GM18867 (cell line): ENCODE measurements at regions not wholly inside any gene's neighbourhood (a gene's known extent, or its start where the extent isn't known, plus 50 kb on each side); places are given as distances from the start of the nearest gene placed in this dataset.

Experiments
- ATAC-seq: cut with Tn5 transposase; IDR thresholded peaks from one replicate; pipeline ENCODE4 v1.9.1; 2021; ENCODE audit warnings: mild to moderate bottlenecking, moderate library complexity; ENCODE audit not compliant: unreplicated experiment

DNA sequence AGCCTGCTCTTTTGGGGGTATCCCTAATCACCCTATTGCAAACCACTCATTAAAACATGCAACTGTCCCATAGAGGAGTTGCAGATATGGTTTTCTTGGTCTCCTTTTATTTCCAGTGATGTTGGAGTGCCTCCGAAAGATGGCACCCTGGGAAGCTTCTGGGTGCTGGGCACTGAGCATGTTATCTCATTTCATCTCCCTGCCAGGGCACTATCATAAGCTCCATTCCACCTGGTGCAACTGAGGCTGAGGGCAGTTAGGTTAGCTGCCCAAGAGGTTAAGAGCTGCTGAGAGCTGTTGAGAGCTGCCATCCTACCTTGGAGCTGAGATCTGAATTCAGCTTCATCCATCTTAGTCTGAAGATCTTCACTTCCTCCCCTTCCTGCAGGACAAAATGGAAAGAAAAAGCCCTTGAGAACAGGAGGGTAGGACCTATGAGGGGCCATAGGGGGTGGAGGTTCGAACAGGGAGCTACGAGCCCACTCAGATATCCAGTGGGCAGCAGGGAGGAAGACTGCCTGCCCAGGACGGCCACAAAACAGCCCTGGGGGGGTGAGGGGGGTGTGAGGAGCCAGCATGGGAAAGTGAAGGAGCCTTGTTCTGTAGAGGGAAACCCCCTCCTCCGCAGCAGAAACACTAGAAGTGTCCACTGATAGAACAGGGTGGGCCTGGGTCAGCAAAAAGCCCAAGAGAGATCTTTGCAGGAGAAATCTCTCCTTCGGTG lies 202.5 kb downstream of the ZFP36L2 start:
- ATAC-seq = no peak

- ATAC-seq = no peak
These were observed 203.5 kb downstream of the ZFP36L2 start for GRCh38 chr2:43022896-43023295.

DNA sequence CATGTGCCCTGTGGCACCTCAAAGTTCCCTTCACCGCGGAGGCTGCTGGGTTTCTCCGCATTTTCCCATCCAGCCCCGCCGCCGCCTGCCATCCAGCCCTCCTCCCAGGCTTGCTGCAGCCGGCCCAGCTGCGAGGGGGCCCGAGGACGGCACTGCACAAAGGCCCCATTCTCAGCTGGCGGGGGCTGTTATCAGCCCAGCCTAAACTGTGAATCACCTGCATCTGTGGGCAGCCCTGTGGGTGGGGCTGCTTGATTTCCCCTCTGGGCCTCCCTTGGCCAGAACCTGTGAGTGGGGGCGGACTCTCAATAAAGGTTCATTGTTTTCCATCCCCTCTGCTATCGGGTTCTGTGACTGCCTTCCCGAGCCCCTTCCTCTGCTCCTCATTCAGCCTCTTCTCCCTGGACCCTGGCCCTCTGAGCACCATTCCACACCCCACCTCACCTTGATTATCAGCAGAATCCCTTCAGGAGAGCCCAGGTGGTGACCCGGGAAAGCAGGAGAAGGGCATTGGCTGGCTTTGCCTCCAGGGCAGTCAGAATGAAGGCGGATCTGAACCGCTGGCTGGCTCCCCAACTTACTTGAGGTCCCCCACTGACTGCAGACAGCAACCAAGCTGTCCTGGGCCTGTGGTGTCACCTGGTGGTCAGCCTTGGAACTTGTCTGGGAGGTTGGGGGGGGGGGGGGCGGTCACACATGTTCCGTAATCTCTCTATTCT lies 204.5 kb downstream of the ZFP36L2 start:
- no peak for ATAC-seq

- no peak for ATAC-seq
These were observed 205.3 kb downstream of the ZFP36L2 start for GRCh38 chr2:43020990-43021669.

DNA sequence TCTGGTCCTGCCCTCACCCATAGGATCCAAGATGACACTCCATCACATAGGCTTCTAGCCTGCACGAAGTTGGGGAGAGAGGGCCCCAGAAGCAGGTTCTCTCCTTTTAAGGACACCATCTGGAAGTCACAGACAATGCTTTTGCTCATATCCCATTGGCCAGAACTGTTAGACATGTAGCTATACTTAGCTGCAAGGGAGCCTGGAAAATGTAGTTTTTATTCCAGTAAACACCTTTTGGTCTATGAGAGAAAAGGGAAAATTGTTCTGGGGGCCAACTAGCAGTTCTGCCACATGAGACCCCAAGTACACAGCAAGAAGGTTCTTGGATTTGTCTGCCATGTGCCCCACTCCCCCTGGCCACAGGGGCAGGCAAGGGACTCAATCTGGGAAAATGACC lies 206.1 kb downstream of the ZFP36L2 start:
- ATAC-seq = no peak

DNA sequence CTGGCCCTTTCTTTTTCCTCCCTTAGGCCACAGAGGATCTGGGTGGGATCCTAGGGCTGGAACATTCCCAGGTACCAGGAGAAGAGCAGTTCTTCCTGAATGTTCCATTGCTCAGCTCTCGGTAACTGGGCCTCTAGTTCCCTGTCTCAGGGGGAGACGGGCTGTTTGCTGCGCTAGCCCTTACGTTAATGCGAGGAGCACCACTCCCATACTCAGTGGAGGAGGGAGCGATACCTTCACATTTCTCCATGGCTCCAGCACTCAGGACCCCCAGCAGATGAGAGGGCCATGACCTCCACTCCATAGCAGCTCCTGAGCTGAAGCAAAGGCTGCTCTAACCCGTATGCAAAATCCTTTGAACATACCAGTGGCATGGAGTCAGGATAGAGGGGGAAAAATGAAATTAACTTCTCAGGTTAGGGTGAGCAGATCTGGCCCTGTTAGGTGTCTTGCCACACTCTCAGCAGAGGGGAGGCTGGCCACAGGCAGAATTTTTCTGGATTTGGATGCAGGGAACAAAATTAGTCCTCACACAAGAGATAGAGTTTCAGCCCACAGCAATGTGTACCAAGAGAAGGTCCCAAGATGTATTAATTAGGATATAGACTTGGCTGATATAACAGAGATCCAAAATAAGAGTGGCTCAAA lies 206.7 kb downstream of the ZFP36L2 start:
- no peak for ATAC-seq

- ATAC-seq = no peak
These were observed 207.4 kb downstream of the ZFP36L2 start for GRCh38 chr2:43019025-43019367.

DNA sequence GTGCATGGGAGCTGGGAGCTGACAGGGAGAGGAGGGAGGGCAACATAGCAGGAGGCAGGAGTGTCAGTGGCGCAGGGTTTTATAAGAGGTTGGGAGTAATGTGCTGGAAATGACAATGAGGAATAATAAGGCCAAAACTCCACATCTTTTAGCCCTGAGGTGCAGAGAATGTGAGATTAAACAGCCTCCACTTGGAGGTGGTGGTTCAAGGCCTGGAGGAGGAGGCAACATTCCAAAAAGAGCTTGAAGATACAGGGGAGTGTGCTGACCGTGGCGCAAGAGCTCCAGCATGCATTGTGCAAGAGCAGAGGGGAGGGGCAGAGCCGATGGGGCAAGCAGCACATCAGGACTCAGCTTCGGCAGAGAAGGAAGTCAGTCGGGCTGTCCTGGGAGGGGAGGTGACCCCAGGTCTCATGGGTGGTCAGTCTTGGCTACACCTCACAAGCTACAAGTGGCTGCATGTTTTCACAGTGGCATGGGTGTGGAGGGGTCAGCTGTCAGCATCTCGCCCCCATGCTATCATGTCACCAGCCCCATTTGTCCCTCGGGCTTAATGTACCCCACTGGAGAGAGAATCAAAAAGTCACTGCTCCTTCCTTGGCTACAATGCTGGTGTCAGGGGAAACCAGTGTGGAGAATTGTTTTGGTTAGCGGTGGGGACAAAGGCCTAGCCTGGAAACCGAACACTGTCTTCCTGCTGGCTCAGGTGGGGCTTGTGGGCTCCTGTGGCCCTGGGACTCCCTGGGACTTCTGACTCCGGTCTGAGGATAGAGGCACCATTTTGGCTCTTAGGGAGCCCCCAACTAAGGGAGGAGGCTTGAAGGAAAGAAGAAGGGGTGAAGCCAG lies 208.0 kb downstream of the ZFP36L2 start:
- ATAC-seq = no peak

GRCh38 chr2:43013821-43014345 lies 212.5 kb downstream of the ZFP36L2 start:
- no peak for ATAC-seq

- no peak for ATAC-seq
These were observed 213.4 kb downstream of the ZFP36L2 start for GRCh38 chr2:43012966-43013365.

- no peak for ATAC-seq
These were observed 215.3 kb downstream of the ZFP36L2 start for GRCh38 chr2:43011158-43011491.

GRCh38 chr2:43010438-43011157 lies 215.8 kb downstream of the ZFP36L2 start:
- no peak for ATAC-seq

DNA sequence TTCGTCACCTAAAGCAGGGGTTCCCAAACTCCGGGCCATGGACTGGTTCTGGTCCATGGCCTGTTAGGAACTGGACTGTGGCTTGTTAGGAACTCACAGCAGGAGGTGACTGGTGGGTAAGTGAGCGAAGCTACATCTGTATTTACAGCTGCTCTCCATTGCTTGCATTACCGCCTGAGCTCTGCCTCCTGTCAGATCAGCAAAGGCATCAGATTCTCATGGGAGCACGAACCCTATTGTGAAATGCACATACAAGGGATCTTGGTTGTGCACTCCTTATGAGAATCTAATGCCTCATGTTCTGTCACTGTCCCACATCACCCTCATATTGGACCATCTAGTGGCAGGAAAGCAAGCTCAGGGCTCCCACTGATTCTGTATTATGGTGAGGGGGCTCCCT lies 217.0 kb downstream of the ZFP36L2 start:
- ATAC-seq = no peak

- no peak for ATAC-seq
These were observed 216.0 kb upstream of the HAAO start for GRCh38 chr2:43008388-43008787.

GRCh38 chr2:43007901-43008300 lies 215.5 kb upstream of the HAAO start:
- no peak for ATAC-seq

GRCh38 chr2:43006834-43007543 lies 214.6 kb upstream of the HAAO start:
- no peak for ATAC-seq

DNA sequence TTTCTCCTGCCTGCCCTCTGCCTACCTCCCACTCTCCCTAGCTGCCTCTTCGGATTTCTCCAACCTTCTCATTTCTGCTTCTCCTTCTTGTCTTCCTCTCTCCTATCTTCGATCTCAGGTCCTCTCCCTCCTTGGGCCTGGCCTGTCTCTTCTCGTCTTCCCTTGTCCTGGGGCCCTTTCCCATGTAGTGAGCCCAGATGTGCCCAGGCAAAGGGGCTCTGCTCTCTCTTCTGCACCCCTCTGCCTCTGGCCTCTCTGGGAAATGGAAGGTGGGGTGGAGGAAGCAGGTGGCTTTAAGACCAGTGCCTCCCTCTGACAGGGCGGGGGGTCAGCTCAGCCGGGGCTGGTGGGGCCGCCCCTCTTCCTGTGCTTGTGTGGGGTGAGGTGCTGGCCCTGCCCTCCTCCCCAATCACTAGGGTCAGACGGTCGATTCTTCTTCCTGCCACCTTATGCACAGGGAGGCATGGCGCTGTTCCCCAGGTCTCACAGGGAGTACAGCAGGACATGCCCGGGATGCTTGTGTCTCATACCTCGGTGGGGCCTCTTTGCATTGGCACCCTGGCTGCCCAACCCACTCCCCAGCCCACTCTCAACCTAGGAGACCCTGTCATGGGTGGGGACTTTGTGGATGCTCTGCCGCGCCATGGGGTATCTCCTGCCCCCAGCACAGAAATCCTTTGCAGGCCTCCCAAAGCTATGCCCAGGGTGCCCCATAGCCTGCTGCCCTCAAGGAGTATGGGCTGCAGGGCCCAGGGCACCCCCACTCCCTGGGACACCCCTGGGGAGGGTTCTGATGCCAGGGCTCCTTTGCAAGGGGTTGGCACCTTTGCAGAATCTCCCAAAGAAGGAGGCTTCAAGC lies 213.8 kb upstream of the HAAO start:
- no peak for ATAC-seq

GRCh38 chr2:43005245-43005974 lies 213.0 kb upstream of the HAAO start:
- ATAC-seq = no peak
